ENCODE measurements at regions not wholly inside any gene's neighbourhood (a gene's known extent, or its start where the extent isn't known, plus 50 kb on each side); places are given as distances from the start of the nearest gene placed in this dataset.
"Not testable (repeated sequence)": the region's sequence is repeated elsewhere in the genome, so short reads cannot be mapped to it uniquely, and the experiment has no call there.

DNA sequence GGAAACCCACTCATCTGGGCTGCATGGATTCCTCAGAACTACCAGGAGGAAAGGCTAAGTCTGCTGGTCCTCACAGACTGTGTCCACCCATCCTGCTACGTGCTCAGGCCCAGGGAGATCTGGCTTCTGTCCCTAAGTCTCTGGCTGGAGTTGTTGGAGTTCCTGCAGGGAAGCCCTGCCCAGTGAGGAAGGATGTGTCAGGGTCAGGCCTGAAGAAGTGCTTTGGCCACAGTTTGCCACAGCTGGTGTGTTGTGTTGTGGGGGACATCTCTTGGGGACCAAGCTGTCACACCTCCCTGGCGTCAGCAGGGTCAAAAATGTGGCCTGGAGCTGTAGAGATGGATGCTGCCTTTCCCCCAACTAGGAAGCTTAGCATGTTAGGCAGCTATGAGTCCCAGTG is 684.7 kb downstream of the METTL15 start:
- Histone ChIP-seq H3K9me3 (no peaks in the 10 kb centered on the region), H3K4me1 (no peaks in the 10 kb centered on the region), H3K27ac (no peak overlapping the region), H3K27me3 (no peaks in the 10 kb centered on the region), H3K4me3 (no peak overlapping the region), H3K36me3 (no peaks in the 10 kb centered on the region)
- in situ Hi-C loops (cut with MboI; ENCODE audit: low sequenced_read_pairs in 4 of 4) = no loop called here
- intact Hi-C loops (cut with DNase I; ENCODE audit: low total_unique reads) = no loop called here
- DNase-seq (no peak), ATAC-seq (no peak)
- no peak for TF ChIP-seq POLR2A (IDR thresholded peaks at IDR 0.05)
- TF ChIP-seq, protein P1, sequence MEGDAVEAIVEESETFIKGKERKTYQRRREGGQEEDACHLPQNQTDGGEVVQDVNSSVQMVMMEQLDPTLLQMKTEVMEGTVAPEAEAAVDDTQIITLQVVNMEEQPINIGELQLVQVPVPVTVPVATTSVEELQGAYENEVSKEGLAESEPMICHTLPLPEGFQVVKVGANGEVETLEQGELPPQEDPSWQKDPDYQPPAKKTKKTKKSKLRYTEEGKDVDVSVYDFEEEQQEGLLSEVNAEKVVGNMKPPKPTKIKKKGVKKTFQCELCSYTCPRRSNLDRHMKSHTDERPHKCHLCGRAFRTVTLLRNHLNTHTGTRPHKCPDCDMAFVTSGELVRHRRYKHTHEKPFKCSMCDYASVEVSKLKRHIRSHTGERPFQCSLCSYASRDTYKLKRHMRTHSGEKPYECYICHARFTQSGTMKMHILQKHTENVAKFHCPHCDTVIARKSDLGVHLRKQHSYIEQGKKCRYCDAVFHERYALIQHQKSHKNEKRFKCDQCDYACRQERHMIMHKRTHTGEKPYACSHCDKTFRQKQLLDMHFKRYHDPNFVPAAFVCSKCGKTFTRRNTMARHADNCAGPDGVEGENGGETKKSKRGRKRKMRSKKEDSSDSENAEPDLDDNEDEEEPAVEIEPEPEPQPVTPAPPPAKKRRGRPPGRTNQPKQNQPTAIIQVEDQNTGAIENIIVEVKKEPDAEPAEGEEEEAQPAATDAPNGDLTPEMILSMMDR (IDR thresholded peaks at IDR 0.05 in 4 of 5, conservative IDR thresholded peaks at IDR 0.05 in 1 of 5) = no peak

DNA sequence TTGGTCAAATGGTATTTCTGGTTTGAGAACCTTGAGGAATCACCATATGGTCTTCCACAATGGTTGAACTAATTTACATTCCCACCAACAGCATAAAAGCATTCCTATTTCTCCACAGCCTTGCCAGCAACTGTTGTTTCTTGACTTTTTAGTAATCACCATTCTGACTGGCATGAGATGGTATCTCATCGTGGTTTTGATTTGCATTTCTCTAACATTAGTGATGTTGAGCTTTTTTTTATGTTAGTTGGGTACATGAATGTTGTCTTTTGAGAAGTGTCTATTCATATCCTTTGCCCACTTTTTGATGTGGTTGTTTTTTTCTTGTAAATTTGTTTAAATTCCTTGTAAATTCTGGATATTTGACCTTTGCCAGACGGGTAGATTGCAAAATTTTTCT is 679.7 kb downstream of the METTL15 start:
- DNase-seq; H3K27me3 ChIP-seq; H3K4me3 ChIP-seq; in situ Hi-C loops (cut with MboI; ENCODE audit: low sequenced_read_pairs in 4 of 4); H3K4me1 ChIP-seq; ATAC-seq; H3K27ac ChIP-seq; H3K9me3 ChIP-seq; H3K36me3 ChIP-seq; intact Hi-C loops (cut with DNase I; ENCODE audit: low total_unique reads): not testable (repeated sequence)

DNA sequence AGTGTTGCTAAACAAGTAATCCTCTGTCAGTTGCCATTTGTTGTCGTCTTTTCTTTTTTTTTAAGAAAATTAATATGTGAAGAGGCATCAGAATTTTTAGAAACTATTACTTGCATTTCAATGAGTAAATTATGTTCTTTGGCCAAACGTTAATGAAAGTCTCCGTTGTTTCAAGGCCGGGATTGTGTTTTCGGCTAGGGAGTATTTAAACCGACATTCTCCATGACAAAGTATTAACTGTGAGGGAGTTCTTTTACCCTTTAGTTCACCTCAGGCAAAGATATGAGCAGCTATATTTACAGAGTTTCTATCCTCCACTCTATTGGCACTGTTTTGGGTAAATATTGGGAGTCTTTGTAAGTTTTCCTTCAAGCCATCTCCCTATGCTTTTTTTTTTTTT is 668.9 kb downstream of the METTL15 start:
- Histone ChIP-seq H3K36me3 (no peaks in the 10 kb centered on the region), H3K9me3 (no peaks in the 10 kb centered on the region), H3K27me3 (no peaks in the 10 kb centered on the region), H3K27ac (no peak overlapping the region), H3K4me3 (no peak overlapping the region), H3K4me1 (no peaks in the 10 kb centered on the region)
- intact Hi-C loops (cut with DNase I; ENCODE audit: low total_unique reads) (no loop called here), in situ Hi-C loops (cut with MboI; ENCODE audit: low sequenced_read_pairs in 4 of 4) (no loop called here)
- DNase-seq (no peak), ATAC-seq (no peak)
- no peak for TF ChIP-seq POLR2A (IDR thresholded peaks at IDR 0.05)
- TF ChIP-seq, protein P1 (IDR thresholded peaks at IDR 0.05 in 4 of 5, conservative IDR thresholded peaks at IDR 0.05 in 1 of 5) = no peak

DNA sequence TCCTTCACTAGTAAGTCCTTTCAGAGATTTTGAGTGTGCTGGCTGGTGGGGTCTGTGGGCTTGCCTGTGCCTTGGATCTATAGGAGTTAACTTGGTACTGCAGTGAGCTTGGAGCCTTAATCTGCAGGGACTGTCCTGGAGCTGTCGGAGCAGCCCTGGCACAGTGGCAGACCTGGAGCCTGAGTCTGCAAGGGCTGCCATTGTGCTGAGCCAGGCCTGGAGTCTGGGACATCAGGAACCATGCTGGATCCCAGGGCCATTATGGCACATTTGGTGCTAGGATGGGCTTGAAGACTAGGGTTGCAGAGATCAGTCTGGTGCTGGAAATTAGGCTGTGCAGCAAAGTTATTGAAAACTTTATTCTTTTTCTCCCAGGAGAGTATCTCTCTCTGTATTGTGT is 665.4 kb downstream of the METTL15 start:
- ATAC-seq (no peak), DNase-seq (no peak)
- in situ Hi-C loops (cut with MboI; ENCODE audit: low sequenced_read_pairs in 4 of 4) = no loop called here

DNA sequence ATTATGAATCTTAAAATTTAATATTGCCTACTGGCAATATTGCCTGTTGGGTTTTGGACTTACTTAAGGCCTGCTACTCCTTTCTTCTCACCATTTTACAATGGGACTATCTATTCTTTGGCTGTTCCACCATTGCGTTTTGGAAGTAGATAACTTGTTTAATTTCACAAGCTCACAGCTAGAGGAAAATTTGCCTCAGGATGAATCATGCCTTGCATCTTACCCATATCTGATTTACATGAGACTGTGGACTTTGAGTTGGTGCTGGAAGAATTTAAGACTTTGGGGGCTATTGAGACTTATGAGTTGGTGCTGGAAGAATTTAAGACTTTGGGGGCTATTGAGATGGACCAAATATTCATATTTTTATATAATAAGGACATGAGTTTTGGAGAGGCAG is 662.6 kb downstream of the METTL15 start:
- Histone ChIP-seq H3K4me1 (no peaks in the 10 kb centered on the region), H3K4me3 (no peak overlapping the region), H3K36me3 (no peaks in the 10 kb centered on the region), H3K27ac (no peak overlapping the region), H3K9me3 (no peaks in the 10 kb centered on the region), H3K27me3 (no peaks in the 10 kb centered on the region)
- no peak for TF ChIP-seq POLR2A (IDR thresholded peaks at IDR 0.05)
- TF ChIP-seq, protein P1 (IDR thresholded peaks at IDR 0.05 in 4 of 5, conservative IDR thresholded peaks at IDR 0.05 in 1 of 5) = no peak
- intact Hi-C loops (cut with DNase I; ENCODE audit: low total_unique reads) (no loop called here), in situ Hi-C loops (cut with MboI; ENCODE audit: low sequenced_read_pairs in 4 of 4) (no loop called here)
- ATAC-seq = no peak
- DNase-seq = no peak

More for the DNA sequence above, 665.4 kb downstream of the METTL15 start:
- no peaks in the 10 kb centered on the region for H3K4me1 ChIP-seq
- TF ChIP-seq, protein P1 (IDR thresholded peaks at IDR 0.05 in 4 of 5, conservative IDR thresholded peaks at IDR 0.05 in 1 of 5) = no peak
- no peak for TF ChIP-seq POLR2A (IDR thresholded peaks at IDR 0.05)
- no peak overlapping the region for H3K4me3 ChIP-seq
- intact Hi-C loops (cut with DNase I; ENCODE audit: low total_unique reads) = no loop called here
- H3K27ac ChIP-seq = no peak overlapping the region
- no peaks in the 10 kb centered on the region for H3K27me3 ChIP-seq
- H3K9me3 ChIP-seq = no peaks in the 10 kb centered on the region
- no peaks in the 10 kb centered on the region for H3K36me3 ChIP-seq
